ENCODE measurements at regions not wholly inside any gene's neighbourhood (a gene's known extent, or its start where the extent isn't known, plus 50 kb on each side); places are given as distances from the start of the nearest gene placed in this dataset.

DNA sequence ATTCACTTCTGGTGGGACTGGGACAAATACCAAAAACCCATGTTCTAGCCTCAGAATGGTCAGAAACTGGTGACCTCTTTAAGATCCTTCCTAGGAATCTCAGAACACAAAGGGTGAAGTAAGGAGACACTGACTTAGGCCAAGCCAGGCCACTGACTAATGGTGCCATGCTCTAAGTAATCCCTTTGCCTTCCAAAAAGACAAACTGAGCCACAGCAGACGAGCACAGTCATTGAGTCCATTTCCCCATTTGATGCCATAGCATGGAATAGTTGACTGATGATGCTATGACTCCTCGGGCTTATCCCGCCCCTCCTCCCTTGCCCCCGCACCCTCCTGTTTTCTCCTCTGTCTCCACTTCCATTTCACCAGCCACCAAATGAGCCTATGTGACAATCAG, 145.8 kb upstream of the ZNF648 start:
- TF ChIP-seq, protein P1, sequence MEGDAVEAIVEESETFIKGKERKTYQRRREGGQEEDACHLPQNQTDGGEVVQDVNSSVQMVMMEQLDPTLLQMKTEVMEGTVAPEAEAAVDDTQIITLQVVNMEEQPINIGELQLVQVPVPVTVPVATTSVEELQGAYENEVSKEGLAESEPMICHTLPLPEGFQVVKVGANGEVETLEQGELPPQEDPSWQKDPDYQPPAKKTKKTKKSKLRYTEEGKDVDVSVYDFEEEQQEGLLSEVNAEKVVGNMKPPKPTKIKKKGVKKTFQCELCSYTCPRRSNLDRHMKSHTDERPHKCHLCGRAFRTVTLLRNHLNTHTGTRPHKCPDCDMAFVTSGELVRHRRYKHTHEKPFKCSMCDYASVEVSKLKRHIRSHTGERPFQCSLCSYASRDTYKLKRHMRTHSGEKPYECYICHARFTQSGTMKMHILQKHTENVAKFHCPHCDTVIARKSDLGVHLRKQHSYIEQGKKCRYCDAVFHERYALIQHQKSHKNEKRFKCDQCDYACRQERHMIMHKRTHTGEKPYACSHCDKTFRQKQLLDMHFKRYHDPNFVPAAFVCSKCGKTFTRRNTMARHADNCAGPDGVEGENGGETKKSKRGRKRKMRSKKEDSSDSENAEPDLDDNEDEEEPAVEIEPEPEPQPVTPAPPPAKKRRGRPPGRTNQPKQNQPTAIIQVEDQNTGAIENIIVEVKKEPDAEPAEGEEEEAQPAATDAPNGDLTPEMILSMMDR (IDR thresholded peaks at IDR 0.05 in 2 of 3, conservative IDR thresholded peaks at IDR 0.05 in 1 of 3; ENCODE audit: borderline replicate concordance in 1 of 3, insufficient read depth in 1 of 3, low read depth in 2 of 3, low read length in 2 of 3): no peak
- no peak for TF ChIP-seq ZNF274 (IDR thresholded peaks at IDR 0.05; ENCODE audit: low read depth, low read length)

Data from HCT116 (cell line).